ENCODE measurements at regions not wholly inside any gene's neighbourhood (a gene's known extent, or its start where the extent isn't known, plus 50 kb on each side); places are given as distances from the start of the nearest gene placed in this dataset.

- TF ChIP-seq CTCF (IDR thresholded peaks at IDR 0.05; ENCODE audit: low read depth, low read length, poor library complexity, severe bottlenecking) (no peak), EZH2phosphoT487 (IDR thresholded peaks at IDR 0.05; ENCODE audit: borderline replicate concordance, low read length) (no peak)
These were observed 458.5 kb upstream of the SALL3 start for GRCh38 chr18:78521136-78521535.
